ENCODE measurements at regions not wholly inside any gene's neighbourhood (a gene's known extent, or its start where the extent isn't known, plus 50 kb on each side); places are given as distances from the start of the nearest gene placed in this dataset.

DNA sequence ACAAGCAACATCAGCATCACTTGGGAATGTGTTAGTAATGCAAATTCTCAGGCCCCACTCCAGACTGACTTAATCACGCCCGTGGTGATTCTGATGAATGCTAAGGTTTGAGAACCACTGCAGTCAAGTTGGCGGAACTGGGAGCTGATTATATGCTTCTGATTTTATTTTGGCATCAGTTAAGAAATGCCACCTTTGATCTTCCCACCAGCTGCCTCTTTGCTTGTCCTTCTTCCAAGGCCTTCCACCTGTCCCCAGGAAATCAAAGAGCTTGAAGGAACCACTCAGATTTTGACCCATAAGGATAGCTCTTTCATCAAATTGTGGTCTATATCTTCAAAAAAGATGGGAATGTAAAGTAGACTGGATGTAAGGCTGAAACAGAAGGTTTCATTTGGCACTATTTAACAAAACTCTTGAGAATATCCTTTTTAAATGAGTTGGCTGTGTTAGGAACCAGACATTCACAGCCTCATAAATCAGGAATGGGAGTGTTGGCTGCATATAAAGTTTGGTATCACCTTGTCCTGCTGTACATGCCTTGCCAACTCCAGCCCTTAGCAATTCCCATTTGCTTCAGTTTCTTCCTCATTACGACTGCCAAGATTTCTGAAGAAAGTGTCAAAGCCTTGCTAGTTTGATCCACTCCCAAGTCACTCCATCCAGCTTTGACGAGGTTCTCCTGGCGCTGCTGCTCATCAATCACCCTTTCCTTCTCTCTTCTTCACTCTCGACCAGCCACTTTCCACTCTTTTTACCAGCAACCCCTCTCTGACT, 125.8 kb upstream of the NPHP3 start:
- Histone ChIP-seq H3K4me1 (no peaks in the 10 kb centered on the region), H3K9me3 (no peaks in the 10 kb centered on the region), H3K4me3 (no peak overlapping the region), H3K36me3 (no peaks in the 10 kb centered on the region), H3K27ac (no peak overlapping the region), H3K27me3 (no peaks in the 10 kb centered on the region)
- no peak for DNase-seq
- TF ChIP-seq, protein P1, sequence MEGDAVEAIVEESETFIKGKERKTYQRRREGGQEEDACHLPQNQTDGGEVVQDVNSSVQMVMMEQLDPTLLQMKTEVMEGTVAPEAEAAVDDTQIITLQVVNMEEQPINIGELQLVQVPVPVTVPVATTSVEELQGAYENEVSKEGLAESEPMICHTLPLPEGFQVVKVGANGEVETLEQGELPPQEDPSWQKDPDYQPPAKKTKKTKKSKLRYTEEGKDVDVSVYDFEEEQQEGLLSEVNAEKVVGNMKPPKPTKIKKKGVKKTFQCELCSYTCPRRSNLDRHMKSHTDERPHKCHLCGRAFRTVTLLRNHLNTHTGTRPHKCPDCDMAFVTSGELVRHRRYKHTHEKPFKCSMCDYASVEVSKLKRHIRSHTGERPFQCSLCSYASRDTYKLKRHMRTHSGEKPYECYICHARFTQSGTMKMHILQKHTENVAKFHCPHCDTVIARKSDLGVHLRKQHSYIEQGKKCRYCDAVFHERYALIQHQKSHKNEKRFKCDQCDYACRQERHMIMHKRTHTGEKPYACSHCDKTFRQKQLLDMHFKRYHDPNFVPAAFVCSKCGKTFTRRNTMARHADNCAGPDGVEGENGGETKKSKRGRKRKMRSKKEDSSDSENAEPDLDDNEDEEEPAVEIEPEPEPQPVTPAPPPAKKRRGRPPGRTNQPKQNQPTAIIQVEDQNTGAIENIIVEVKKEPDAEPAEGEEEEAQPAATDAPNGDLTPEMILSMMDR (IDR thresholded peaks at IDR 0.05), result no peak
- TF ChIP-seq POLR2A (IDR thresholded peaks at IDR 0.05), result no peak

DNA sequence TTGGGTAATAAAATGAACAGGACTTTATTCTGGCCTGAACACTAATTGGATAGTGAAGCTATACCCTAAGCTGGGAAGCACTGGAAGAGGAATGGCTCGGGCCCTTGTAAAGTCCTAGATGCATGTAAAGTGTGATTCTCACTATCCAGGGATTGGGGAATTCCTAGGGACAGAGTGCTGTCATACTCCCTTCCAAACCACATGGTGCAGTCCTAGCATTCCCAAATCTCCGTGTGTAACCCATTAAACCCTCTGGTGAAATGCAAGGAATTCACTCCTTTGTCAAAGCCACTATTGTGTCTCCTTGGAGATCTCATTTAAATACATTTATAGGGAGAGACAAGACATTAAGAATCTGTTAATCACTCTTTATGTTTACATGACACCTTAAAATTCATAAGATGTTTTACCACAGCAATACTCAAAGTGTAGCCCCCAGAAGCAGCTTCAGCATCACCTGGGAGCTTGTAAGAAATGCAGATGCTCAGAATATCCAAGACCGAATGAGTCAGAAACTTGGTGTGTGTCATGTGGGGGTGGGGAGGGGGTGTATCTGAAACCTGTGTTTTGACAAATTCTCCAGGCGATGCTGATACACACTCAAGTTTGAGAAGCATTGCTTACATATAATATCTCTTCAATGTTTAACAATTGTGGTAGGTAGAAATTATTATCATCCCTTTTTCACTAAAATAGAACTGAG, 121.8 kb upstream of the NPHP3 start:
- Histone ChIP-seq H3K27me3 (no peaks in the 10 kb centered on the region), H3K4me1 (no peaks in the 10 kb centered on the region), H3K4me3 (no peak overlapping the region), H3K36me3 (no peaks in the 10 kb centered on the region), H3K9me3 (no peaks in the 10 kb centered on the region), H3K27ac (no peak overlapping the region)
- TF ChIP-seq POLR2A (IDR thresholded peaks at IDR 0.05), result no peak
- TF ChIP-seq, protein P1 (IDR thresholded peaks at IDR 0.05), result no peak
- DNase-seq, result no peak

DNA sequence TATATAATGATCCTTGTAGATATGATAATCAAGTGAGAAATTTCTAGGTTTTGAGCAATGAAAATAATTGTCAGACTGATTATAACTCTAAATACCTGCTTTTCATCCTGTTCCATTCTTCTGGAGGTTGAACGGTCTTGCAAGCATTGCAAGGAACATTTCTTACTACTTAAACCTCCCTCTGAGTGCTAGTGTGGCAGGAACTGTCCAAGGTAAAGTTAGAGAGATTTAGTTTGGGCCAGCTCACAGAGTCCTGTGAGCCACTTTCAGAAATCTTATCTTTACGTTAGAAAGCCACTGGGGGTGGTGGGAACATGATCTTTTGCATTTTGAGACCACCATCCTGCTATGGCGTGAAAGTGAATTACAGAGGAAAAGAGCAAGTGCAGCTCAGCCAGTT, 121.1 kb upstream of the NPHP3 start:
- no peak for DNase-seq
- TF ChIP-seq, protein P1 (IDR thresholded peaks at IDR 0.05), result no peak
- TF ChIP-seq POLR2A (IDR thresholded peaks at IDR 0.05), result no peak
- Histone ChIP-seq H3K27me3 (no peaks in the 10 kb centered on the region), H3K9me3 (no peaks in the 10 kb centered on the region), H3K27ac (no peak overlapping the region), H3K4me3 (no peak overlapping the region), H3K4me1 (no peaks in the 10 kb centered on the region), H3K36me3 (no peaks in the 10 kb centered on the region)

DNA sequence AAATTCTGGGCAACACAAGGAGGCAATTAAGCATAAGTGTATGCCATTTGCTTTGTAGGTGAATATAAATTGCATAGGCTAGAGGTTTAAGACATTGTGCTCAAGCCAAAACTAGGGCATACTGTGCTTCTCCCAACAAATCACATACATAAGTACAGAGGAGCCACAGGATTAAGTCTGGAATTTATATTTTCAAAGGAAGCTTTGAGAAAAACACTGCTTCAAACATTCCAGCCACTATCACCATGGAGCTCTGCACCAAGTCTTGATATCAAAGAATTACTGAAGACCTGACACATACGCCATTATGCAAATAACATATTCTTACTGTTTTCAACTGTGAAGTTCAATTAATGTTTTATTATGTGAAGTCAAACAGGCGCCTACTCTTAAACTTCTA, 119.4 kb upstream of the NPHP3 start:
- no peaks in the 10 kb centered on the region for H3K36me3 ChIP-seq
- no peak overlapping the region for H3K27ac ChIP-seq
- H3K4me3 ChIP-seq, result no peak overlapping the region
- H3K27me3 ChIP-seq, result no peaks in the 10 kb centered on the region
- no peak for DNase-seq
- TF ChIP-seq POLR2A (IDR thresholded peaks at IDR 0.05), result no peak
- TF ChIP-seq, protein P1 (IDR thresholded peaks at IDR 0.05), result no peak
- H3K9me3 ChIP-seq, result no peaks in the 10 kb centered on the region
- no peaks in the 10 kb centered on the region for H3K4me1 ChIP-seq

DNA sequence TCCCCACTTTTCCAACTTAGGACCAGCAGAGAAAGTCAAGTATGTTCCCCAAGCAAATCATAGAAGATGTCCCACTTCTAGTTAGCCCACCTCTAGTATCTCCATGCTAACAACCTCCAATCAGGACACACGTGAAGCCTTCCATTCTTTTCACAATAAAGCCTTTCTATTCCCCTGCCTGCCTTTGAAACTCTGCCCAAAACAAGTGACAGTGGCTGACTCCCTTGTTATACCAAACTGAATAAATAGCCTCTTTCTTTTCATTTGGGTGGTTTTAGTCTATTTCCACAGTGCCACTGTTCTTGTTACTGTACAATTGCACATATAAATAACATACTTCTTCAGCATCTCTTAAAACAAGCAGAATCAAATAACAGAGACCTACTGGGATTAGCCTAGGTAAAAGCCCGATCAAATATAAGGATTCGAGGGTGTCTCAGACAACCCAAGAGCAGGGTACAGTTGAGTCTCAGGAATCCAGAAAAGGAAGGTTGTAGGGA, 118.0 kb upstream of the NPHP3 start:
- Histone ChIP-seq H3K4me3 (no peak overlapping the region), H3K36me3 (no peaks in the 10 kb centered on the region), H3K27me3 (no peaks in the 10 kb centered on the region), H3K9me3 (no peaks in the 10 kb centered on the region), H3K4me1 (no peaks in the 10 kb centered on the region), H3K27ac (no peak overlapping the region)
- TF ChIP-seq POLR2A (IDR thresholded peaks at IDR 0.05), result no peak
- TF ChIP-seq, protein P1 (IDR thresholded peaks at IDR 0.05), result no peak
- DNase-seq, result no peak
